Lower leg skin (tissue), 4 donors: ENCODE measurements at regions not wholly inside any gene's neighbourhood (a gene's known extent, or its start where the extent isn't known, plus 50 kb on each side); places are given as distances from the start of the nearest gene placed in this dataset.
"Not testable (repeated sequence)": the region's sequence is repeated elsewhere in the genome, so short reads cannot be mapped to it uniquely, and the experiment has no call there.

ENCODE experiments used
- DNase-seq, 2 donors: peaks; one replicate each; pipeline ENCODE4 v3.0.0-alpha.2; 2019; ENCODE audit warnings: low spot score in 2 of 2
- H3K4me3 ChIP-seq: fragments of 200-600 bp; sonication (generic); 2 replicates; pipeline ENCODE4 v1.5.1; 2017; ENCODE audit warnings: mild to moderate bottlenecking, low read depth; ENCODE audit not compliant: poor library complexity, severe bottlenecking
- POLR2A ChIP-seq, 2 donors: fragments of 450-650 bp; IDR thresholded peaks; one replicate each; pipeline ENCODE4 v1.6.1; 2016 to 2017; ENCODE audit warnings: antibody characterized with exemption in 2 of 2, mild to moderate bottlenecking in 1 of 2, moderate library complexity in 1 of 2
- WGBS, 2 donors: methylation state at CpG; one replicate each; pipeline ENCODE4 v1.1.5; 2018; 5-methylcytosine and 5-hydroxymethylcytosine counted together
- intact Hi-C: fragments of 100-400 bp; cut with DNase I; formaldehyde crosslinking; loops from one replicate; pipeline ENCODE4 v1.15.0; 2023; ENCODE audit warnings: low total_unique reads
- TF ChIP-seq, protein P1 (sequence below), 3 donors: fragments of 450-650 bp; IDR thresholded peaks; one replicate each; pipeline ENCODE4 v1.5.1; 2016; ENCODE audit warnings: antibody characterized with exemption in 3 of 3, mild to moderate bottlenecking in 3 of 3, moderate library complexity in 2 of 3

GRCh38 chr2:64809216-64809615 is 155.5 kb upstream of the SERTAD2 start:
- TF ChIP-seq POLR2A (IDR thresholded peaks at IDR 0.05): no peak
- TF ChIP-seq, protein P1, sequence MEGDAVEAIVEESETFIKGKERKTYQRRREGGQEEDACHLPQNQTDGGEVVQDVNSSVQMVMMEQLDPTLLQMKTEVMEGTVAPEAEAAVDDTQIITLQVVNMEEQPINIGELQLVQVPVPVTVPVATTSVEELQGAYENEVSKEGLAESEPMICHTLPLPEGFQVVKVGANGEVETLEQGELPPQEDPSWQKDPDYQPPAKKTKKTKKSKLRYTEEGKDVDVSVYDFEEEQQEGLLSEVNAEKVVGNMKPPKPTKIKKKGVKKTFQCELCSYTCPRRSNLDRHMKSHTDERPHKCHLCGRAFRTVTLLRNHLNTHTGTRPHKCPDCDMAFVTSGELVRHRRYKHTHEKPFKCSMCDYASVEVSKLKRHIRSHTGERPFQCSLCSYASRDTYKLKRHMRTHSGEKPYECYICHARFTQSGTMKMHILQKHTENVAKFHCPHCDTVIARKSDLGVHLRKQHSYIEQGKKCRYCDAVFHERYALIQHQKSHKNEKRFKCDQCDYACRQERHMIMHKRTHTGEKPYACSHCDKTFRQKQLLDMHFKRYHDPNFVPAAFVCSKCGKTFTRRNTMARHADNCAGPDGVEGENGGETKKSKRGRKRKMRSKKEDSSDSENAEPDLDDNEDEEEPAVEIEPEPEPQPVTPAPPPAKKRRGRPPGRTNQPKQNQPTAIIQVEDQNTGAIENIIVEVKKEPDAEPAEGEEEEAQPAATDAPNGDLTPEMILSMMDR (IDR thresholded peaks at IDR 0.05): no peak
- peak in 1 of 2 donors; percentile 13 for DNase-seq
- intact Hi-C loops: no loop called here
- WGBS, 2 donors: 93 to 97% methylated on average over 1 of the region's 1 CpG
- no peak overlapping the region for H3K4me3 ChIP-seq

DNA sequence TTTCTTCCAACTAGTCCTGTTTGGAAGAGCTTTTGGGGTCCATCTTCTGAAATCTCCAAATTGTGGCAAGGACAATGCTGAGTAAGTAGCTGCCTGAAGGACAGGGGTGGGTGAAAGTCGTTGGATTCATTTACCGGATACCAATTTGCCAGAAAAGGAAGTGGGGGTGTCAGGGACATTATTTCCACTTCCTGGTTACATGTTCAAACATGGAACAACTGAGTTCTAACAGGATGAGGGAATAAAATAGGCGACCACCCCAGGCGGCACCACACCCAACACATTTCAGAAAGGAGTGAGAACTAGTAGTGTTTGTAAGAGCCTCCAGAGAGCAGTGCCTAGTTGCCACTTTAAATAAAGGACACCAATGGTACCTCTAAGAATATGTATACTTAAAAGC is 158.6 kb upstream of the SERTAD2 start:
- no peak for DNase-seq
- no peak overlapping the region for H3K4me3 ChIP-seq
- WGBS, 2 donors: 23 to 34% methylated on average over 4 of the region's 4 CpGs
- TF ChIP-seq, protein P1 (IDR thresholded peaks at IDR 0.05): no peak
- no peak for TF ChIP-seq POLR2A (IDR thresholded peaks at IDR 0.05)
- intact Hi-C loops: no loop called here

GRCh38 chr2:64814007-64814406 is 160.3 kb upstream of the SERTAD2 start:
- intact Hi-C loops: no loop called here
- 90 to 95% methylated on average over 5 of the region's 5 CpGs for WGBS, 2 donors
- peak in 1 of 2 donors; percentile 36 for DNase-seq
- no peak for TF ChIP-seq POLR2A (IDR thresholded peaks at IDR 0.05)
- TF ChIP-seq, protein P1 (IDR thresholded peaks at IDR 0.05): no peak
- no peak overlapping the region for H3K4me3 ChIP-seq

DNA sequence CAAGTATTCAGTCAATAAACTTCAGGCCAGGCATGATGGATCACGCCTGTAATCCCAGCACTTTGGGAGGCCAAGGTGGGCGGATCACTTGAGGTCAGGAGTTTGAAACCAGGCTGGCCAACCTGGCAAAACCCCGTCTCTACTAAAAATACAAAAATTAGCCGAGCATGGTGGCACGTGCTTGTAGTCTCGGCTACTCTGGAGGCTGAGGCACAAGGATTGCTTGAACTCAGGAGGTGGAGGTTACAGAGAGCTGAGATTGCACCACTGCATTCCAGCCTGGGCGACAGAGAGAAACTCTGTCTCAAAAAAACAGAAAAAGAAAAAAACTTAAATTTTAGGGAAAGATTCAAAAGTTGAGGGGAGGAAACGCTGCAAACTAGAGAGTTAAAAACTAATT is 162.8 kb upstream of the SERTAD2 start:
- DNase-seq: peak in 1 of 2 donors; percentile 50
- 94 to 96% methylated on average over 8 of the region's 8 CpGs for WGBS, 2 donors
- H3K4me3 ChIP-seq, intact Hi-C loops: not testable (repeated sequence)

DNA sequence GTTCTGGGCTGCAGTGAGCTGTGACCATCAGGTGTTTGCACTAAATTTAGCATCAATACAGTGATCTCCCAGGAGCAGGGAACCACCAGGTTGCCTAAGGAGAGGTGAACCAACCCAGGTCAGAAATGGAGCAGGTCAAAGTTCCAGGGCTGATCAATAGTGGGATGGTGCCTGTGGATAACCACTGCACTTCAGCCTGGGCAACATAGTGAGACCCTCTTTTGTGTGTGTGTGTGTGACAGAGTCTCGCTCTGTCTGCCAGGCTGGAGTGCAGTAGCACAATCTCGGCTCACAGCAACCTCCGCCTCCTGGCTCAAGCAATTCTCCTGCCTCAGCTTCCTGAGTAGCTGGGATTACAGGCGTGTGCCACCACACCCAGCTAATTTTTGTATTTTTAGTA is 163.7 kb upstream of the SERTAD2 start:
- no peak overlapping the region for H3K4me3 ChIP-seq
- TF ChIP-seq POLR2A (IDR thresholded peaks at IDR 0.05): no peak
- TF ChIP-seq, protein P1 (IDR thresholded peaks at IDR 0.05): no peak
- WGBS, 2 donors: 93 to 98% methylated on average over 4 of the region's 4 CpGs
- DNase-seq: no peak
- intact Hi-C loops: no loop called here

GRCh38 chr2:64818664-64819060 is 164.9 kb upstream of the SERTAD2 start:
- no peak overlapping the region for H3K4me3 ChIP-seq
- 45 to 48% methylated on average over 4 of the region's 4 CpGs for WGBS, 2 donors
- intact Hi-C loops: no loop called here
- peak in 1 of 2 donors; percentile 43 for DNase-seq
- TF ChIP-seq, protein P1 (IDR thresholded peaks at IDR 0.05): no peak
- TF ChIP-seq POLR2A (IDR thresholded peaks at IDR 0.05): no peak
